T-helper 1 cell (primary cell): ENCODE measurements at regions not wholly inside any gene's neighbourhood (a gene's known extent, or its start where the extent isn't known, plus 50 kb on each side); places are given as distances from the start of the nearest gene placed in this dataset.
A peak's percentile ranks its signal among the peaks of the same experiment; 100 is the strongest.

Source experiments
- DNase-seq, 5 donors: peaks; one replicate each; pipeline ENCODE4 v3.0.0-alpha.2; 2012 to 2020

GRCh38 chr12:67798768-67799167 lies 150.2 kb downstream of the DYRK2 start:
- DNase-seq = no peak

- no peak for DNase-seq
These were observed 154.2 kb downstream of the DYRK2 start for GRCh38 chr12:67802731-67803130.

GRCh38 chr12:67803278-67803993 lies 154.9 kb downstream of the DYRK2 start:
- no peak for DNase-seq

DNA sequence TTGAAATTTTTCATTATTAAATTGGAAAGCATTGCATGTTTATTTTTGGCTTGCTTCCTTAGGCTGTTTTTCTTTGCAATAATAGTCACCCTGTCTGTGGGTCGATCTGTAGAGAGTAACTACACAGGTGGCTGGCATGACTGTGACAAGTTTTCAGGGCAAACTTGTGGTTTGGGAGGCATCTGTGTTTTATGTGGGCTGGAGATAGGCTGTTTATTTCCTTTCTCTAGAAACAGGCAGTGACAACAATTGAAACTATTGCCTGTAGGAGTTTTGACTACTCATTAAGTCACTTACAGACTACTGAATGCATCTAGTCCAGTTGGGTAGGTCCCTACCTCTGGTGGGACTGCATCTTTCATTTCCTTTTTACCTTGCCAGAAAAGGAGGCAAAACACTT lies 155.6 kb downstream of the DYRK2 start:
- DNase-seq = peak in 2 of 5 donors; percentile 15 to 69

GRCh38 chr12:67807814-67808213 lies 159.3 kb downstream of the DYRK2 start:
- DNase-seq = no peak

- no peak for DNase-seq
These were observed 161.6 kb downstream of the DYRK2 start for GRCh38 chr12:67810166-67810565.

- no peak for DNase-seq
These were observed 163.2 kb downstream of the DYRK2 start for GRCh38 chr12:67811437-67812361.

GRCh38 chr12:67813456-67813904 lies 164.9 kb downstream of the DYRK2 start:
- DNase-seq = no peak

- DNase-seq = no peak
These were observed 167.7 kb downstream of the DYRK2 start for GRCh38 chr12:67816269-67816668.

DNA sequence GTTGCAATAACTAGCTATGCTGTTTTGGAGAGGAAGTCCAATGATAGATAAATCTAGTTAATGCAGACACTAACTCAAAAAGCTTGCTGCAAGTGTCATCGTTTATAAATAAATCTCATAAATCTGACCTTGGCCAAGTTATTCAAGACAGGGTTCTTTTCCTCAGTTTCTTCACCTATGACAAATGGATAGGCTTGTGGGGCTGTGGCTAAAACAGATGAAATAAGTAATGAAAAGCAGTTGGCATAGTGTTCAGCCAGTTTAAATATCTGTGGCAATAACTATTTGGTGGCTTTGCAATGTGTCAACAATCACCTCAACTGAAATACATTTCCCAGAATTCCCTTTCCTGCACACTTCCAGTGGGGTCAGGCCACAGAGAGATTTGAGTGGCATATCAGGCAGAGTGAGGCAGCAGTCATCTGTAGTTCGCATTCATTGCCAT lies 169.9 kb downstream of the DYRK2 start:
- no peak for DNase-seq

DNA sequence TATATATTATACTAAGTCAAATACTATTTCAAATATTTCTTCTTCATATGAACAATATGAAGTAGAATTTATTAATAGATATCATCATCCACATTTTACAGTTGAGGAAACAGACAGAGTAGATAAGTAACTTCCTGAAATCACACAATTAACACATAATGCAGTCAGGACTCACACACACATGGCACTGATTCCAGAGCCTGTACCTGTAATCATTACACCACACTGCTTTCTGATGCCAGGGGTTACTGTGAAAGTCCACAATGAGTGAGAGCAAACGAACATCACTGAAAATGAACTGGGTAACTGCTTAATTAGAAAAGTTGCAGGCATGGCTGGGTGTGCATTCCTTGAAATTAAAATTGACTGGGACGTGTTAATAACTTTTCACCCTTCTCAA lies 169.3 kb upstream of the IFNG-AS1 start:
- DNase-seq = no peak

DNA sequence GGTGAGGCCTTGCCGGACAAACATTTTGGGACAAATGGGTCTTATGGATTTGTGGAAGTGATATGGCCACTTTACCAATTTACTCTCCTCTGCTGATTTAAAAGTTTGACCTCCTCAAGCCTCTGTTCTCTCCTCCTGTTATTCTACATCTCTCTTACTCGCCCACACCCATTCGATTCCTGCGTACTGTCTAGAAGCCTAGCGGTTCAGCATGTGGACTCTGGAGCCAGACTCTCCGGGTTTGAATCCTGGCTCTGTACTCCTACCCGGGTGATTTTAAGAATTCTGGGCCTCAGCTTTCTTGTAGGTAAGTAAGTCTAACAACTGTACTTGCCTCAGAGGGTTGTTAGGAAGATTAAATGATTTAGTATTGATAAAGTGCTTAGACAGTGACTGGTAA lies 168.6 kb upstream of the IFNG-AS1 start:
- no peak for DNase-seq

GRCh38 chr12:67822826-67823225 lies 166.4 kb upstream of the IFNG-AS1 start:
- no peak for DNase-seq

- DNase-seq = no peak
These were observed 163.1 kb upstream of the IFNG-AS1 start for GRCh38 chr12:67826148-67826547.

- DNase-seq = no peak
These were observed 162.1 kb upstream of the IFNG-AS1 start for GRCh38 chr12:67826946-67827720.

DNA sequence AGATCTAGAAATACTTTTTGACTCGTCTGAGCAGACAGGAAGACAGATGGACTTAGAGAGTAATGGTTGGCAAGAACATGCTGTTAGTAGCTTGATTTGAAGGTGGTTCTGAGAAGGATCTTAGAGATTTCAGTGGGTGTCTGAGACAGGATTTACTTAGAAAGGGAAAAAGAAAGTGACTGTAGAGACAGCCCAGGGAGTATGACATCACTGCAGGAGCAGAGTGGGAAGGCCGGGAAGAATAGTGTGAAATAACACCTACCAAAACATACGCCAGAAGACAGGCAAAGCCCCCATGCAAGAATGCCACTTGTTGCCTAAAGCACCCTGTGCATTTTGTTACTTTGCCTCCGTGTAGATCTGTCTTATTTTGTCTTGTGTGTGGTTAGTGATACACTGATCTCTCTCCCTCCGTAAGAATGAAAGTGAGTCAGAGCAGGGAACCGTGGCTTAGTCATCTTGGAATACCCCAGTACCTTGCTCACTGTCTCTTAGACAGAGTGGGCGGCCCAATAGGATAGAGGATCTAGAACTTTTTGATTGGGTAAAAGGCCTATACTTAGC lies 161.3 kb upstream of the IFNG-AS1 start:
- DNase-seq = peak in 1 of 5 donors; percentile 54

- no peak for DNase-seq
These were observed 159.4 kb upstream of the IFNG-AS1 start for GRCh38 chr12:67829896-67830295.

GRCh38 chr12:67832155-67832554 lies 157.1 kb upstream of the IFNG-AS1 start:
- DNase-seq = no peak

GRCh38 chr12:67833602-67834001 lies 155.6 kb upstream of the IFNG-AS1 start:
- no peak for DNase-seq

- no peak for DNase-seq
These were observed 151.4 kb upstream of the IFNG-AS1 start for GRCh38 chr12:67837876-67838275.

GRCh38 chr12:67842124-67842523 lies 147.1 kb upstream of the IFNG-AS1 start:
- no peak for DNase-seq

DNA sequence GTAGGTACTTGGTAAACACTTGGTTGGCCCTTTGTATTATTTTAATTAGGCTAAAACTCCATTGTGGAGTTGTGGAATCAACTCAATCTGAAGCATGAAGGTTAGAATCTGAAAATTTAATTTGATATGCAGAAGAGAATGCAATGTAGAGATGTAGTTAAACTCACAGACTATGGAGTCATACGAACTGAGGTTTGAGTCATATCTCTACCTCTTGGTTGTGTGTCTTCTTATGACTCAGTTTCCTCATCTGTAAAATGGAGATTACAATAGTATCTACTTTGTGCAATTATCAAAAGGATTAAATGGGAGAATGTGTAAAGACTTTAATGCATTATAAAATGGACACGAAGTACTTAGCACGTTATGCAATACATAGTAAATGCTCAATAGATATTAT lies 146.0 kb upstream of the IFNG-AS1 start:
- no peak for DNase-seq

- DNase-seq = no peak
These were observed 136.5 kb upstream of the IFNG-AS1 start for GRCh38 chr12:67852701-67853100.
